H1 (cell line): ENCODE measurements at regions not wholly inside any gene's neighbourhood (a gene's known extent, or its start where the extent isn't known, plus 50 kb on each side); places are given as distances from the start of the nearest gene placed in this dataset.

ENCODE experiments used
- ATF2 ChIP-seq: IDR thresholded peaks from 2 replicates; pipeline ENCODE4 v1.6.1; 2012; ENCODE audit warnings: low read length, inconsistent platforms
- CBX5 ChIP-seq: fragments of 300-800, 300-1000 bp; sonication (generic); IDR thresholded peaks from 2 replicates; pipeline ENCODE4 v1.7.1; 2016; ENCODE audit warnings: antibody characterized with exemption, low read length, low read depth
- CTCF ChIP-seq, 3 experiments: IDR thresholded peaks; 1 replicate in 2 of 3; 2 replicates in 1 of 3; pipeline versions ENCODE4 v1.5.1 to v1.6.1; 2011; ENCODE audit warnings: low read length in 3 of 3, mild to moderate bottlenecking in 3 of 3, inconsistent platforms in 2 of 3, low read depth in 1 of 3, moderate library complexity in 1 of 3; ENCODE audit not compliant: insufficient read depth in 1 of 3; ENCODE audit errors: control extremely low read depth in 1 of 3
- GABPA ChIP-seq: IDR thresholded peaks from 2 replicates; pipeline ENCODE4 v1.6.1; 2011; ENCODE audit warnings: mild to moderate bottlenecking, low read length, moderate library complexity, borderline replicate concordance; ENCODE audit not compliant: insufficient read depth
- PHF8 ChIP-seq: fragments of 200-600 bp; sonication (generic); conservative IDR thresholded peaks from 2 replicates; pipeline ENCODE4 v1.7.1; 2012; ENCODE audit warnings: low read depth, mild to moderate bottlenecking, inconsistent platforms, low read length, moderate library complexity
- POLR2A ChIP-seq, 2 experiments: IDR thresholded peaks; 1 replicate in 1 of 2; 2 replicates in 1 of 2; pipeline ENCODE4 v1.6.1; 2011; ENCODE audit warnings: low read depth in 2 of 2, low read length in 2 of 2, mild to moderate bottlenecking in 2 of 2; ENCODE audit errors: control extremely low read depth in 1 of 2
- POLR2AphosphoS5 ChIP-seq: IDR thresholded peaks from 2 replicates; pipeline ENCODE4 v1.6.1; 2011; ENCODE audit warnings: low read depth, low read length
- RXRA ChIP-seq: IDR thresholded peaks from 2 replicates; pipeline ENCODE4 v1.6.1; 2011; ENCODE audit warnings: low read depth, mild to moderate bottlenecking, low read length, moderate library complexity; ENCODE audit not compliant: insufficient read depth
- TCF12 ChIP-seq: IDR thresholded peaks from 2 replicates; pipeline ENCODE4 v1.6.1; 2011; ENCODE audit warnings: low read depth, mild to moderate bottlenecking, low read length

- no peak for TF ChIP-seq RXRA
- TF ChIP-seq POLR2AphosphoS5 = no peak
- no peak for TF ChIP-seq PHF8
- no peak for TF ChIP-seq CBX5
- no peak for TF ChIP-seq TCF12
- TF ChIP-seq POLR2A (IDR thresholded peaks at IDR 0.05; ENCODE audit: control extremely low read depth in 1 of 2, low read depth in 2 of 2, low read length in 2 of 2) = no peak
- TF ChIP-seq CTCF (IDR thresholded peaks at IDR 0.05; ENCODE audit: control extremely low read depth in 1 of 3, insufficient read depth in 1 of 3, low read depth in 1 of 3, low read length in 3 of 3) = no peak
- TF ChIP-seq GABPA = no peak
- no peak for TF ChIP-seq ATF2
These were observed 53.8 kb upstream of the TMEM163 start for GRCh38 chr2:134772493-134773169.
